GM20431 (cell line): ENCODE measurements at regions not wholly inside any gene's neighbourhood (a gene's known extent, or its start where the extent isn't known, plus 50 kb on each side); places are given as distances from the start of the nearest gene placed in this dataset.
"Not testable (repeated sequence)": the region's sequence is repeated elsewhere in the genome, so short reads cannot be mapped to it uniquely, and the experiment has no call there.

Experiments
- in situ Hi-C: fragments of 300-500 bp; cut with MseI, MboI; formaldehyde crosslinking; loops from one replicate; pipeline ENCODE4 v1.15.0; 2020; ENCODE audit warnings: low sequenced_read_pairs; ENCODE audit not compliant: unreplicated experiment

- in situ Hi-C loops = no loop called here
Measured at GRCh38 chr3:33919312-33920120, 121.1 kb downstream of the PDCD6IP start.

GRCh38 chr3:33920511-33920910, 122.1 kb downstream of the PDCD6IP start:
- in situ Hi-C loops = no loop called here

GRCh38 chr3:33921608-33922007, 123.2 kb downstream of the PDCD6IP start:
- in situ Hi-C loops = no loop called here

- in situ Hi-C loops = no loop called here
Measured at GRCh38 chr3:33926998-33927605, 128.7 kb downstream of the PDCD6IP start.

GRCh38 chr3:33929813-33930212, 131.4 kb downstream of the PDCD6IP start:
- in situ Hi-C loops = no loop called here

- in situ Hi-C loops = no loop called here
Measured at GRCh38 chr3:33931512-33931911, 133.1 kb downstream of the PDCD6IP start.

- in situ Hi-C loops = no loop called here
Measured at GRCh38 chr3:33932010-33932764, 133.8 kb downstream of the PDCD6IP start.

- in situ Hi-C loops = no loop called here
Measured at GRCh38 chr3:33936171-33936920, 137.9 kb downstream of the PDCD6IP start.

- in situ Hi-C loops = no loop called here
Measured at GRCh38 chr3:33936921-33937525, 138.6 kb downstream of the PDCD6IP start.

- in situ Hi-C loops = no loop called here
Measured at GRCh38 chr3:33937628-33938027, 139.2 kb downstream of the PDCD6IP start.

- in situ Hi-C loops = no loop called here
Measured at GRCh38 chr3:33940149-33940548, 141.7 kb downstream of the PDCD6IP start.

- in situ Hi-C loops = no loop called here
Measured at GRCh38 chr3:33940736-33941135, 142.3 kb downstream of the PDCD6IP start.

- in situ Hi-C loops = no loop called here
Measured at GRCh38 chr3:33941804-33942203, 143.4 kb downstream of the PDCD6IP start.

GRCh38 chr3:33942483-33943150, 144.2 kb downstream of the PDCD6IP start:
- in situ Hi-C loops = no loop called here

GRCh38 chr3:33943277-33943676, 144.8 kb downstream of the PDCD6IP start:
- in situ Hi-C loops = no loop called here

- in situ Hi-C loops = not testable (repeated sequence)
Measured at GRCh38 chr3:33946612-33947011, 148.2 kb downstream of the PDCD6IP start.

GRCh38 chr3:33947272-33948195, 149.1 kb downstream of the PDCD6IP start:
- in situ Hi-C loops = no loop called here

- in situ Hi-C loops = no loop called here
Measured at GRCh38 chr3:33949074-33949473, 150.6 kb downstream of the PDCD6IP start.
